GM12878 (cell line): ENCODE measurements at regions not wholly inside any gene's neighbourhood (a gene's known extent, or its start where the extent isn't known, plus 50 kb on each side); places are given as distances from the start of the nearest gene placed in this dataset.

ENCODE experiments used
- ATAC-seq: fragments of 200-7000 bp; cut with Tn5 transposase; 3 replicates; pipeline ENCODE4 v1.9.1; 2020; ENCODE audit warnings: mild to moderate bottlenecking, moderate library complexity
- BruUV-seq: library from RNA; stranded (reverse); fragments of 400-500 nt; replicated peaks from 2 replicates; lab custom pipeline; 2021; lab: Mats Ljungman, UMichigan
- CTCF ChIA-PET: fragments of 300-600 bp; sonication (Branson Sonifier 250); formaldehyde crosslinking; extraction: SDS; loops from one replicate; lab custom pipeline; 2021; ENCODE audit warnings: inconsistent platforms; lab: Yijun Ruan, JAX
- POLR2A ChIA-PET: fragments of 350-600 bp; formaldehyde crosslinking; extraction: SDS; loops from one replicate; lab custom pipeline; 2021; ENCODE audit warnings: inconsistent platforms; lab: Charles Lee
- RAD21 ChIA-PET: fragments of 300-600 bp; sonication (Branson Sonifier 250); formaldehyde crosslinking; loops from one replicate; lab custom pipeline; 2023; ENCODE audit warnings: antibody characterized with exemption; ENCODE audit not compliant: unreplicated experiment; lab: Charles Lee
- SMC1A ChIA-PET: fragments of 300-600 bp; sonication (Branson Sonifier 250); formaldehyde crosslinking; loops from one replicate; lab custom pipeline; 2023; ENCODE audit not compliant: unreplicated experiment, uncharacterized antibody; lab: Charles Lee
- DNase-seq: peaks from one replicate; pipeline ENCODE4 v3.0.0-alpha.2; 2011; ENCODE audit warnings: low read depth, low spot score
- FAIRE-seq: peaks from 3 replicates; lab custom pipeline; 2011; peaks lifted over from hg19 to GRCh38; lab: Jason Lieb, UNC
- H2AFZ ChIP-seq: 2 replicates; pipeline ENCODE4 v1.6.0; 2011; ENCODE audit warnings: low read depth, low read length, control low read depth; ENCODE audit not compliant: control insufficient read depth
- H3K27ac ChIP-seq: 2 replicates; pipeline ENCODE4 v1.5.1; 2011; ENCODE audit warnings: control low read depth; ENCODE audit not compliant: control insufficient read depth, insufficient read depth
- H3K27me3 ChIP-seq, 2 experiments: replicated peaks in 1 of 2; 2 replicates each; pipeline versions ENCODE4 v1.6.0 to v1.6.1; 2011; ENCODE audit warnings: low read length in 1 of 2; ENCODE audit not compliant: control insufficient read depth in 2 of 2, insufficient read depth in 2 of 2
- H3K36me3 ChIP-seq, 2 experiments: 2 replicates each; pipeline ENCODE4 v1.5.1; 2011; ENCODE audit warnings: low read length in 1 of 2; ENCODE audit not compliant: control insufficient read depth in 2 of 2, insufficient read depth in 2 of 2
- H3K4me1 ChIP-seq: 2 replicates; pipeline ENCODE4 v1.6.1; 2011; ENCODE audit warnings: mild to moderate bottlenecking, low read length, moderate library complexity, mixed read lengths; ENCODE audit not compliant: control insufficient read depth, insufficient read depth
- H3K4me2 ChIP-seq: 2 replicates; pipeline ENCODE4 v1.6.0; 2011; ENCODE audit warnings: control low read depth; ENCODE audit not compliant: control insufficient read depth, insufficient read depth
- H3K4me3 ChIP-seq: fragments of 200-600 bp; sonication (generic); 2 replicates; pipeline ENCODE4 v1.5.1; 2016
- H3K79me2 ChIP-seq: 2 replicates; pipeline ENCODE4 v1.6.0; 2011; ENCODE audit warnings: low read length; ENCODE audit not compliant: control insufficient read depth, insufficient read depth
- H3K9ac ChIP-seq: 2 replicates; pipeline ENCODE4 v1.8.0; 2011; ENCODE audit warnings: low read length, control low read depth, mixed read lengths; ENCODE audit not compliant: control insufficient read depth, insufficient read depth
- H3K9me3 ChIP-seq: replicated peaks from 3 replicates; pipeline ENCODE4 v1.5.1; 2011; ENCODE audit warnings: mild to moderate bottlenecking, low read length; ENCODE audit not compliant: control insufficient read depth, insufficient read depth
- H4K20me1 ChIP-seq: 2 replicates; pipeline ENCODE4 v1.6.0; 2011; ENCODE audit not compliant: control insufficient read depth, insufficient read depth
- FOXK2 ChIP-seq: fragments of 450-650 bp; IDR thresholded peaks from 2 replicates; pipeline ENCODE4 v1.6.1; 2017; ENCODE audit warnings: mild to moderate bottlenecking, moderate library complexity
- IRF4 ChIP-seq: IDR thresholded peaks from 2 replicates; pipeline ENCODE4 v1.6.1; 2011; ENCODE audit warnings: low read depth, low read length
- POU2F2 ChIP-seq: IDR thresholded peaks from 3 replicates; pipeline ENCODE4 v1.6.1; 2011; ENCODE audit warnings: low read depth, mild to moderate bottlenecking, low read length, borderline replicate concordance
- RAD21 ChIP-seq: IDR thresholded peaks from 2 replicates; pipeline ENCODE4 v1.6.1; 2011; ENCODE audit warnings: mild to moderate bottlenecking, low read depth, low read length, moderate library complexity; ENCODE audit not compliant: insufficient read depth
- RUNX3 ChIP-seq: IDR thresholded peaks from 2 replicates; pipeline ENCODE4 v1.6.1; 2012; ENCODE audit warnings: low read length, inconsistent platforms
- STAT3 ChIP-seq: IDR thresholded peaks from 2 replicates; pipeline ENCODE4 v1.6.1; 2011; ENCODE audit warnings: low read depth, low read length, improper control_type of control experiment
- YY1 ChIP-seq: IDR thresholded peaks from 2 replicates; pipeline ENCODE4 v1.6.1; 2011; ENCODE audit warnings: low read depth, mild to moderate bottlenecking, low read length
- ZNF207 ChIP-seq: fragments of 450-650 bp; IDR thresholded peaks from 2 replicates; pipeline ENCODE4 v1.6.1; 2014; ENCODE audit warnings: antibody characterized with exemption, mild to moderate bottlenecking, borderline replicate concordance
- ZNF24 ChIP-seq: fragments of 450-650 bp; IDR thresholded peaks from 2 replicates; pipeline ENCODE4 v1.6.1; 2017; ENCODE audit warnings: antibody characterized with exemption, mild to moderate bottlenecking
- WGBS: methylation state at CpG from one replicate; pipeline ENCODE4 v1.1.6; 2016; ENCODE audit warnings: low lambda C conversion rate; ENCODE audit not compliant: insufficient replicate concordance, insufficient coverage; ENCODE audit errors: missing lambda C conversion rate; 5-methylcytosine and 5-hydroxymethylcytosine counted together
- in situ Hi-C: fragments of 300-500 bp; cut with MboI; formaldehyde crosslinking; loops from 9 replicates; pipeline ENCODE4 v1.14.3; 2018; ENCODE audit warnings: mixed read lengths
- intact Hi-C: fragments of 100-400 bp; cut with micrococcal nuclease; formaldehyde crosslinking; loops from one replicate; pipeline ENCODE4 v1.14.2; 2022; ENCODE audit not compliant: unreplicated experiment
- TF ChIP-seq, protein P1 (sequence below): fragments of 450-650 bp; formaldehyde crosslinking; IDR thresholded peaks from 2 replicates; pipeline ENCODE4 v1.5.0; 2022; ENCODE audit warnings: mild to moderate bottlenecking, missing genetic modification characterization
- TF ChIP-seq, protein P2 (sequence below): fragments of 450-650 bp; IDR thresholded peaks from 2 replicates; pipeline ENCODE4 v1.6.1; 2017; ENCODE audit warnings: mild to moderate bottlenecking, low read depth, inconsistent platforms; ENCODE audit not compliant: poor library complexity, severe bottlenecking
- TF ChIP-seq, protein P3 (sequence below): fragments of 450-650 bp; IDR thresholded peaks from 2 replicates; pipeline ENCODE4 v1.6.1; 2017; ENCODE audit warnings: borderline replicate concordance
- TF ChIP-seq, protein P4 (sequence below): IDR thresholded peaks from 2 replicates; pipeline ENCODE4 v1.6.1; 2011; ENCODE audit warnings: mild to moderate bottlenecking, low read depth, low read length, moderate library complexity; ENCODE audit not compliant: insufficient replicate concordance
- TF ChIP-seq, protein P5 (sequence below): IDR thresholded peaks from 2 replicates; pipeline ENCODE4 v1.6.1; 2011; ENCODE audit warnings: low read depth, mild to moderate bottlenecking, low read length, moderate library complexity, borderline replicate concordance; ENCODE audit errors: extremely low read depth
- TF ChIP-seq, protein P6 (sequence below): fragments of 450-650 bp; conservative IDR thresholded peaks from 2 replicates; pipeline ENCODE4 v1.6.1; 2017; ENCODE audit warnings: mild to moderate bottlenecking, moderate library complexity

DNA sequence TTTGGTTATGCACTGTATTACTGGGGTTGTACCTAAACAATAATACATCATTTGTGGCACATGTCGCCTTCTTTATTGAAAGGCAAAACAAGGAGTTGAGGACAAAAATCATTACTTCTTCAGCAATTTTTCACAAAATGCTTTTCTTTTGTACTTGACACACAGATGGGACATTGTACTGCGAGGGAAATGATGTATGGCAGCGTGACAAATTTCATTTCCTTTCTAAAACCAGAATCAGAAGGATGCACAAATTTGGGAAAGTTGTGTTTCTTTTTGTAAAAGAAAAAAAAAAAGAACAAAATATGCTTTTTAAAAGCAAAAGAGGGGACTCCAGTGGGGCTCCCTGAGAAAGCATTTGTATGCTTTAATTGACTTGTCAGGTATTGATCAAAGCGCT is 394.0 kb upstream of the SLC35B3 start:
- in situ Hi-C loops = no loop called here
- H3K36me3 ChIP-seq = no peaks in the 10 kb centered on the region
- H3K27me3 ChIP-seq = no peaks in the 10 kb centered on the region
- H3K79me2 ChIP-seq = no peaks in the 10 kb centered on the region
- no peaks in the 10 kb centered on the region for H3K9me3 ChIP-seq
- H3K4me3 ChIP-seq = no peak overlapping the region
- intact Hi-C loops = no loop called here
- H2AFZ ChIP-seq = no peak overlapping the region
- no peaks in the 10 kb centered on the region for H3K4me1 ChIP-seq
- ChIA-PET POLR2A (no interaction called here), SMC1A (no interaction called here), CTCF (no interaction called here), RAD21 (no interaction called here)
- ATAC-seq = no peak
- no peaks in the 10 kb centered on the region for H4K20me1 ChIP-seq
- no peak overlapping the region for H3K27ac ChIP-seq
- no peak overlapping the region for H3K9ac ChIP-seq
- FAIRE-seq = no peak
- no peak overlapping the region for H3K4me2 ChIP-seq
- DNase-seq = no peak
- BruUV-seq = no TSS peak
- WGBS = 41% methylated on average over 4 of the region's 4 CpGs
- TF ChIP-seq ZNF24 (no peak), RAD21 (no peak), RUNX3 (no peak), IRF4 (no peak), STAT3 (no peak), POU2F2 (no peak), FOXK2 (no peak), ZNF207 (no peak), YY1 (no peak)
- TF ChIP-seq, protein P1, sequence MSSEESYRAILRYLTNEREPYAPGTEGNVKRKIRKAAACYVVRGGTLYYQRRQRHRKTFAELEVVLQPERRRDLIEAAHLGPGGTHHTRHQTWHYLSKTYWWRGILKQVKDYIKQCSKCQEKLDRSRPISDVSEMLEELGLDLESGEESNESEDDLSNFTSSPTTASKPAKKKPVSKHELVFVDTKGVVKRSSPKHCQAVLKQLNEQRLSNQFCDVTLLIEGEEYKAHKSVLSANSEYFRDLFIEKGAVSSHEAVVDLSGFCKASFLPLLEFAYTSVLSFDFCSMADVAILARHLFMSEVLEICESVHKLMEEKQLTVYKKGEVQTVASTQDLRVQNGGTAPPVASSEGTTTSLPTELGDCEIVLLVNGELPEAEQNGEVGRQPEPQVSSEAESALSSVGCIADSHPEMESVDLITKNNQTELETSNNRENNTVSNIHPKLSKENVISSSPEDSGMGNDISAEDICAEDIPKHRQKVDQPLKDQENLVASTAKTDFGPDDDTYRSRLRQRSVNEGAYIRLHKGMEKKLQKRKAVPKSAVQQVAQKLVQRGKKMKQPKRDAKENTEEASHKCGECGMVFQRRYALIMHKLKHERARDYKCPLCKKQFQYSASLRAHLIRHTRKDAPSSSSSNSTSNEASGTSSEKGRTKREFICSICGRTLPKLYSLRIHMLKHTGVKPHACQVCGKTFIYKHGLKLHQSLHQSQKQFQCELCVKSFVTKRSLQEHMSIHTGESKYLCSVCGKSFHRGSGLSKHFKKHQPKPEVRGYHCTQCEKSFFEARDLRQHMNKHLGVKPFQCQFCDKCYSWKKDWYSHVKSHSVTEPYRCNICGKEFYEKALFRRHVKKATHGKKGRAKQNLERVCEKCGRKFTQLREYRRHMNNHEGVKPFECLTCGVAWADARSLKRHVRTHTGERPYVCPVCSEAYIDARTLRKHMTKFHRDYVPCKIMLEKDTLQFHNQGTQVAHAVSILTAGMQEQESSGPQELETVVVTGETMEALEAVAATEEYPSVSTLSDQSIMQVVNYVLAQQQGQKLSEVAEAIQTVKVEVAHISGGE (CRISPR knock-in tag) = no peak
- TF ChIP-seq, protein P2, sequence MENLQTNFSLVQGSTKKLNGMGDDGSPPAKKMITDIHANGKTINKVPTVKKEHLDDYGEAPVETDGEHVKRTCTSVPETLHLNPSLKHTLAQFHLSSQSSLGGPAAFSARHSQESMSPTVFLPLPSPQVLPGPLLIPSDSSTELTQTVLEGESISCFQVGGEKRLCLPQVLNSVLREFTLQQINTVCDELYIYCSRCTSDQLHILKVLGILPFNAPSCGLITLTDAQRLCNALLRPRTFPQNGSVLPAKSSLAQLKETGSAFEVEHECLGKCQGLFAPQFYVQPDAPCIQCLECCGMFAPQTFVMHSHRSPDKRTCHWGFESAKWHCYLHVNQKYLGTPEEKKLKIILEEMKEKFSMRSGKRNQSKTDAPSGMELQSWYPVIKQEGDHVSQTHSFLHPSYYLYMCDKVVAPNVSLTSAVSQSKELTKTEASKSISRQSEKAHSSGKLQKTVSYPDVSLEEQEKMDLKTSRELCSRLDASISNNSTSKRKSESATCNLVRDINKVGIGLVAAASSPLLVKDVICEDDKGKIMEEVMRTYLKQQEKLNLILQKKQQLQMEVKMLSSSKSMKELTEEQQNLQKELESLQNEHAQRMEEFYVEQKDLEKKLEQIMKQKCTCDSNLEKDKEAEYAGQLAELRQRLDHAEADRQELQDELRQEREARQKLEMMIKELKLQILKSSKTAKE = no peak
- TF ChIP-seq, protein P3, sequence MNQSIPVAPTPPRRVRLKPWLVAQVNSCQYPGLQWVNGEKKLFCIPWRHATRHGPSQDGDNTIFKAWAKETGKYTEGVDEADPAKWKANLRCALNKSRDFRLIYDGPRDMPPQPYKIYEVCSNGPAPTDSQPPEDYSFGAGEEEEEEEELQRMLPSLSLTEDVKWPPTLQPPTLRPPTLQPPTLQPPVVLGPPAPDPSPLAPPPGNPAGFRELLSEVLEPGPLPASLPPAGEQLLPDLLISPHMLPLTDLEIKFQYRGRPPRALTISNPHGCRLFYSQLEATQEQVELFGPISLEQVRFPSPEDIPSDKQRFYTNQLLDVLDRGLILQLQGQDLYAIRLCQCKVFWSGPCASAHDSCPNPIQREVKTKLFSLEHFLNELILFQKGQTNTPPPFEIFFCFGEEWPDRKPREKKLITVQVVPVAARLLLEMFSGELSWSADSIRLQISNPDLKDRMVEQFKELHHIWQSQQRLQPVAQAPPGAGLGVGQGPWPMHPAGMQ = no peak
- TF ChIP-seq, protein P4, sequence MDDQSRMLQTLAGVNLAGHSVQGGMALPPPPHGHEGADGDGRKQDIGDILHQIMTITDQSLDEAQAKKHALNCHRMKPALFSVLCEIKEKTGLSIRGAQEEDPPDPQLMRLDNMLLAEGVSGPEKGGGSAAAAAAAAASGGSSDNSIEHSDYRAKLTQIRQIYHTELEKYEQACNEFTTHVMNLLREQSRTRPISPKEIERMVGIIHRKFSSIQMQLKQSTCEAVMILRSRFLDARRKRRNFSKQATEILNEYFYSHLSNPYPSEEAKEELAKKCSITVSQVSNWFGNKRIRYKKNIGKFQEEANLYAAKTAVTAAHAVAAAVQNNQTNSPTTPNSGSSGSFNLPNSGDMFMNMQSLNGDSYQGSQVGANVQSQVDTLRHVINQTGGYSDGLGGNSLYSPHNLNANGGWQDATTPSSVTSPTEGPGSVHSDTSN = no peak
- TF ChIP-seq, protein P5, sequence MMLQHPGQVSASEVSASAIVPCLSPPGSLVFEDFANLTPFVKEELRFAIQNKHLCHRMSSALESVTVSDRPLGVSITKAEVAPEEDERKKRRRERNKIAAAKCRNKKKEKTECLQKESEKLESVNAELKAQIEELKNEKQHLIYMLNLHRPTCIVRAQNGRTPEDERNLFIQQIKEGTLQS = no peak
- TF ChIP-seq, protein P6, sequence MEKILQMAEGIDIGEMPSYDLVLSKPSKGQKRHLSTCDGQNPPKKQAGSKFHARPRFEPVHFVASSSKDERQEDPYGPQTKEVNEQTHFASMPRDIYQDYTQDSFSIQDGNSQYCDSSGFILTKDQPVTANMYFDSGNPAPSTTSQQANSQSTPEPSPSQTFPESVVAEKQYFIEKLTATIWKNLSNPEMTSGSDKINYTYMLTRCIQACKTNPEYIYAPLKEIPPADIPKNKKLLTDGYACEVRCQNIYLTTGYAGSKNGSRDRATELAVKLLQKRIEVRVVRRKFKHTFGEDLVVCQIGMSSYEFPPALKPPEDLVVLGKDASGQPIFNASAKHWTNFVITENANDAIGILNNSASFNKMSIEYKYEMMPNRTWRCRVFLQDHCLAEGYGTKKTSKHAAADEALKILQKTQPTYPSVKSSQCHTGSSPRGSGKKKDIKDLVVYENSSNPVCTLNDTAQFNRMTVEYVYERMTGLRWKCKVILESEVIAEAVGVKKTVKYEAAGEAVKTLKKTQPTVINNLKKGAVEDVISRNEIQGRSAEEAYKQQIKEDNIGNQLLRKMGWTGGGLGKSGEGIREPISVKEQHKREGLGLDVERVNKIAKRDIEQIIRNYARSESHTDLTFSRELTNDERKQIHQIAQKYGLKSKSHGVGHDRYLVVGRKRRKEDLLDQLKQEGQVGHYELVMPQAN = no peak
